ENCODE measurements at regions not wholly inside any gene's neighbourhood (a gene's known extent, or its start where the extent isn't known, plus 50 kb on each side); places are given as distances from the start of the nearest gene placed in this dataset.

- TF ChIP-seq CTCF (IDR thresholded peaks at IDR 0.05) (no peak), POLR2AphosphoS5 (IDR thresholded peaks at IDR 0.05) (no peak), POLR2A (IDR thresholded peaks at IDR 0.05) (no peak)
Measured at GRCh38 chr9:99515895-99516656, 294.0 kb downstream of the SEC61B start.

All from upper lobe of left lung (tissue), 4 donors.